ENCODE measurements at regions not wholly inside any gene's neighbourhood (a gene's known extent, or its start where the extent isn't known, plus 50 kb on each side); places are given as distances from the start of the nearest gene placed in this dataset.

- TF ChIP-seq, protein P1, sequence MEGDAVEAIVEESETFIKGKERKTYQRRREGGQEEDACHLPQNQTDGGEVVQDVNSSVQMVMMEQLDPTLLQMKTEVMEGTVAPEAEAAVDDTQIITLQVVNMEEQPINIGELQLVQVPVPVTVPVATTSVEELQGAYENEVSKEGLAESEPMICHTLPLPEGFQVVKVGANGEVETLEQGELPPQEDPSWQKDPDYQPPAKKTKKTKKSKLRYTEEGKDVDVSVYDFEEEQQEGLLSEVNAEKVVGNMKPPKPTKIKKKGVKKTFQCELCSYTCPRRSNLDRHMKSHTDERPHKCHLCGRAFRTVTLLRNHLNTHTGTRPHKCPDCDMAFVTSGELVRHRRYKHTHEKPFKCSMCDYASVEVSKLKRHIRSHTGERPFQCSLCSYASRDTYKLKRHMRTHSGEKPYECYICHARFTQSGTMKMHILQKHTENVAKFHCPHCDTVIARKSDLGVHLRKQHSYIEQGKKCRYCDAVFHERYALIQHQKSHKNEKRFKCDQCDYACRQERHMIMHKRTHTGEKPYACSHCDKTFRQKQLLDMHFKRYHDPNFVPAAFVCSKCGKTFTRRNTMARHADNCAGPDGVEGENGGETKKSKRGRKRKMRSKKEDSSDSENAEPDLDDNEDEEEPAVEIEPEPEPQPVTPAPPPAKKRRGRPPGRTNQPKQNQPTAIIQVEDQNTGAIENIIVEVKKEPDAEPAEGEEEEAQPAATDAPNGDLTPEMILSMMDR (IDR thresholded peaks at IDR 0.05): no peak
- TF ChIP-seq POLR2A (IDR thresholded peaks at IDR 0.05): no peak
- TF ChIP-seq POLR2AphosphoS5 (IDR thresholded peaks at IDR 0.05; ENCODE audit: insufficient read depth in 1 of 2, low read depth in 1 of 2): no peak
Observed at GRCh38 chr16:51045186-51045585, 105.9 kb downstream of the SALL1 start.
